ENCODE measurements at regions not wholly inside any gene's neighbourhood (a gene's known extent, or its start where the extent isn't known, plus 50 kb on each side); places are given as distances from the start of the nearest gene placed in this dataset.

DNA sequence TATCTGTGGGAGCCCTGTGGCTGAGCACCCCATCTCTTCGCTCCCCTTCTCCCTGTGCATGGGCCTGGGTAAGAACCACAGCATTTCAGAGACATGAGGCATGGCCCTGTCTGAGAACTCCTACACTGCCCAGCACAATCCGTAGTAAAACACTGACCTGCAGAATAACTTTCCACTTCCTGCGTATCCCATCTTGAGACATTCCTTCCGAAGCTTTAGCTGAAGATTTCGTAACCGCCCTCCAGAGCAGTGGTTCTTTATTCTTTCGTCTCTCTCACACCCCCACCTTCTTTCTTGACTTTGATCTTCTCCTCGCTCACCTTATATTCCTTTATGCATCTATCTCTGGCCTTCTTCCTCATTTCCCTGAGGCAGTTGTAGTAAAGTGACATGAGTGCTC is 381.1 kb downstream of the HRH4 start:
- H3K23me2 ChIP-seq (ENCODE audit: low read depth, low read length) = peaks cover 4% of the 10 kb centered on the region; the same call in 1 of the 2 replicates
- POLR2A ChIA-PET (ENCODE audit: partially characterized antibody) = interaction anchor here (0.6 to 1.5 kb wide), 2 partner anchors 13 to 272 kb away, joined by 3 to 4 read pairs; no protein-coding TSS in a partner anchor
- no peak overlapping the region for H3K56ac ChIP-seq (replicated peaks; ENCODE audit: insufficient read length, low read depth, low read length)
- H3K79me1 ChIP-seq (ENCODE audit: low read depth, low read length) = no peaks in the 10 kb centered on the region
- H3K36me3 ChIP-seq (ENCODE audit: control insufficient read depth in 2 of 4, insufficient read depth in 4 of 4, low read length in 3 of 4) = no peaks in the 10 kb centered on the region
- no peak overlapping the region for H4K8ac ChIP-seq (ENCODE audit: extremely low read depth, insufficient read depth, low read length)
- 88 to 100% methylated on average over 1 to 8 of the region's 8 CpGs for WGBS, 2 experiments (ENCODE audit: extremely low coverage in 1 of 2, insufficient coverage in 1 of 2, insufficient read length in 1 of 2, insufficient replicate concordance in 2 of 2, low coverage in 1 of 2, low lambda C conversion rate in 2 of 2, missing lambda C conversion rate in 1 of 2)
- no peaks in the 10 kb centered on the region for H3K79me2 ChIP-seq (ENCODE audit: control insufficient read depth in 1 of 2, insufficient read depth in 2 of 2, low read length in 2 of 2)
- H3K9ac ChIP-seq (replicated peaks in 1 of 4; ENCODE audit: extremely low read depth in 1 of 4, low read depth in 3 of 4, low read length in 3 of 4) = no peak overlapping the region
- H3K23ac ChIP-seq (ENCODE audit: insufficient read length) = no peak overlapping the region
- no peak overlapping the region for H3K4me2 ChIP-seq (ENCODE audit: insufficient read depth in 1 of 2, low read depth in 2 of 2, low read length in 2 of 2)
- H2BK5ac ChIP-seq (ENCODE audit: low read depth, low read length) = no peak overlapping the region
- H3K27me3 ChIP-seq (replicated peaks in 1 of 4; ENCODE audit: control insufficient read depth in 3 of 4, extremely low read depth in 1 of 4, insufficient read depth in 3 of 4, low read length in 3 of 4) = no peaks in the 10 kb centered on the region; a peak in 1 of 7 replicates
- no peak overlapping the region for H3K4me3 ChIP-seq (ENCODE audit: extremely low read depth in 1 of 4, insufficient read depth in 2 of 4, low read depth in 3 of 4, low read length in 4 of 4)
- H4K91ac ChIP-seq (replicated peaks; ENCODE audit: insufficient read length, low read length) = no peak overlapping the region
- H3K27ac ChIP-seq (ENCODE audit: low read depth, low read length) = no peak overlapping the region
- no peak overlapping the region for H2BK15ac ChIP-seq (ENCODE audit: low read length)
- FAIRE-seq (no peak), DNase-seq (ENCODE audit: low read depth in 1 of 2, low spot score in 2 of 2) (no peak)
- H2BK12ac ChIP-seq (ENCODE audit: low read depth, low read length) = no peak overlapping the region
- H4K20me1 ChIP-seq (replicated peaks in 1 of 2; ENCODE audit: control insufficient read depth in 1 of 2, insufficient read depth in 2 of 2, low read length in 2 of 2) = peaks cover 0 to 3% of the 10 kb centered on the region in 2 experiments
- no peak overlapping the region for H3K4ac ChIP-seq (replicated peaks; ENCODE audit: insufficient read length, low read depth, low read length)
- no peak overlapping the region for H4K5ac ChIP-seq (ENCODE audit: insufficient read length, low read depth, low read length)
- H3K18ac ChIP-seq (ENCODE audit: extremely low read depth, low read length) = no peak overlapping the region
- CTCF ChIA-PET (ENCODE audit: partially characterized antibody) = interaction anchor here (0.7 to 1.7 kb wide), 4 partner anchors 10 to 111 kb away, joined by 3 to 5 read pairs (median 3); no protein-coding TSS in a partner anchor
- H2AFZ ChIP-seq (ENCODE audit: low read length) = no peak overlapping the region
- H2BK20ac ChIP-seq (ENCODE audit: low read length) = no peak overlapping the region
- no peaks in the 10 kb centered on the region for H3K4me1 ChIP-seq (replicated peaks in 1 of 4; ENCODE audit: control insufficient read depth in 3 of 4, insufficient read depth in 4 of 4, low read length in 3 of 4)
- no peaks in the 10 kb centered on the region for H3K9me3 ChIP-seq (ENCODE audit: insufficient read depth in 2 of 2, low read depth in 1 of 2, low read length in 1 of 2)
- no peak overlapping the region for H2AK5ac ChIP-seq (ENCODE audit: low read depth, low read length)
- H3K14ac ChIP-seq (ENCODE audit: insufficient read length) = no peak overlapping the region
- no peak overlapping the region for H2BK120ac ChIP-seq (replicated peaks; ENCODE audit: low read depth, low read length)
- no peak for TF ChIP-seq KDM1A (IDR thresholded peaks at IDR 0.05; ENCODE audit: borderline replicate concordance, low read length)
- TF ChIP-seq CBX8 (IDR thresholded peaks at IDR 0.05; ENCODE audit: borderline replicate concordance, low read depth, low read length) = no peak
- no peak for TF ChIP-seq HDAC6 (IDR thresholded peaks at IDR 0.05; ENCODE audit: low read depth, low read length)
- no peak for TF ChIP-seq CTBP2 (IDR thresholded peaks at IDR 0.05; ENCODE audit: borderline replicate concordance, insufficient read depth, insufficient read length, low read length)
- TF ChIP-seq, protein P1, sequence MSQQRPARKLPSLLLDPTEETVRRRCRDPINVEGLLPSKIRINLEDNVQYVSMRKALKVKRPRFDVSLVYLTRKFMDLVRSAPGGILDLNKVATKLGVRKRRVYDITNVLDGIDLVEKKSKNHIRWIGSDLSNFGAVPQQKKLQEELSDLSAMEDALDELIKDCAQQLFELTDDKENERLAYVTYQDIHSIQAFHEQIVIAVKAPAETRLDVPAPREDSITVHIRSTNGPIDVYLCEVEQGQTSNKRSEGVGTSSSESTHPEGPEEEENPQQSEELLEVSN (IDR thresholded peaks at IDR 0.05) = no peak
- TF ChIP-seq PHF8 (conservative IDR thresholded peaks at IDR 0.05; ENCODE audit: low read depth, low read length) = no peak
- TF ChIP-seq CREB1 (IDR thresholded peaks at IDR 0.05) = no peak
- TF ChIP-seq JUND (IDR thresholded peaks at IDR 0.05; ENCODE audit: low read length) = no peak
- no peak for TF ChIP-seq SUZ12 (IDR thresholded peaks at IDR 0.05; ENCODE audit: low read length)
- no peak for TF ChIP-seq USF2 (IDR thresholded peaks at IDR 0.05; ENCODE audit: low read length)
- no peak for TF ChIP-seq SP4 (IDR thresholded peaks at IDR 0.05; ENCODE audit: low read length)
- no peak for TF ChIP-seq POLR2AphosphoS5 (IDR thresholded peaks at IDR 0.05; ENCODE audit: low read depth, low read length)
- TF ChIP-seq POLR2A (IDR thresholded peaks at IDR 0.05; ENCODE audit: control extremely low read depth in 1 of 2, low read depth in 2 of 2, low read length in 2 of 2) = no peak
